ENCODE measurements at regions not wholly inside any gene's neighbourhood (a gene's known extent, or its start where the extent isn't known, plus 50 kb on each side); places are given as distances from the start of the nearest gene placed in this dataset.

DNA sequence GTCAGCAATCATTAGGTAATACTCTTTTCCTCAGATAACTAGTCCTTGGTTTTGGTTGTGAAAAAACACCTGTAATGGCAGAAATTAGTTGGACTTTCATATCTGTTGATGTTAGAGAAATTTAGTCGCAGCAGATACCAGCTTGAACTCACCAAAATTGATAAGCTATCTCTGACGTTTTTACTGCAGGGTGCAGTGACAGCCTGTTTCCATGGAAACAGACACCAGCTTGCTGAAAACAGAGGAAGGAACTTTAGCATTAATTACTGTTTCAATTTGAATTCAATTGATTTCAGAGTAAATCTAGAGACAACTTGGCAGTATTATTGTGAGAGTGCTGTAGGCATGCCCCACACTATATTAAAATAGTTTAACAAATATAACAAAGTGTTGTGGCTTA lies 246.5 kb downstream of the PPP1R2C start:
- TF ChIP-seq, protein P1, sequence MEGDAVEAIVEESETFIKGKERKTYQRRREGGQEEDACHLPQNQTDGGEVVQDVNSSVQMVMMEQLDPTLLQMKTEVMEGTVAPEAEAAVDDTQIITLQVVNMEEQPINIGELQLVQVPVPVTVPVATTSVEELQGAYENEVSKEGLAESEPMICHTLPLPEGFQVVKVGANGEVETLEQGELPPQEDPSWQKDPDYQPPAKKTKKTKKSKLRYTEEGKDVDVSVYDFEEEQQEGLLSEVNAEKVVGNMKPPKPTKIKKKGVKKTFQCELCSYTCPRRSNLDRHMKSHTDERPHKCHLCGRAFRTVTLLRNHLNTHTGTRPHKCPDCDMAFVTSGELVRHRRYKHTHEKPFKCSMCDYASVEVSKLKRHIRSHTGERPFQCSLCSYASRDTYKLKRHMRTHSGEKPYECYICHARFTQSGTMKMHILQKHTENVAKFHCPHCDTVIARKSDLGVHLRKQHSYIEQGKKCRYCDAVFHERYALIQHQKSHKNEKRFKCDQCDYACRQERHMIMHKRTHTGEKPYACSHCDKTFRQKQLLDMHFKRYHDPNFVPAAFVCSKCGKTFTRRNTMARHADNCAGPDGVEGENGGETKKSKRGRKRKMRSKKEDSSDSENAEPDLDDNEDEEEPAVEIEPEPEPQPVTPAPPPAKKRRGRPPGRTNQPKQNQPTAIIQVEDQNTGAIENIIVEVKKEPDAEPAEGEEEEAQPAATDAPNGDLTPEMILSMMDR (IDR thresholded peaks at IDR 0.05): no peak
- no peak for TF ChIP-seq POLR2A (IDR thresholded peaks at IDR 0.05)
- no peak for TF ChIP-seq POLR2AphosphoS5 (IDR thresholded peaks at IDR 0.05; ENCODE audit: insufficient read depth in 1 of 2, low read depth in 1 of 2)

Measured in vagina (tissue), 2 donors.